Effector CD4-positive, alpha-beta T cell (primary cell): ENCODE measurements at regions not wholly inside any gene's neighbourhood (a gene's known extent, or its start where the extent isn't known, plus 50 kb on each side); places are given as distances from the start of the nearest gene placed in this dataset.

Experiments used
- DNase-seq: peaks from one replicate; pipeline ENCODE4 v3.0.0-alpha.2; 2020

DNA sequence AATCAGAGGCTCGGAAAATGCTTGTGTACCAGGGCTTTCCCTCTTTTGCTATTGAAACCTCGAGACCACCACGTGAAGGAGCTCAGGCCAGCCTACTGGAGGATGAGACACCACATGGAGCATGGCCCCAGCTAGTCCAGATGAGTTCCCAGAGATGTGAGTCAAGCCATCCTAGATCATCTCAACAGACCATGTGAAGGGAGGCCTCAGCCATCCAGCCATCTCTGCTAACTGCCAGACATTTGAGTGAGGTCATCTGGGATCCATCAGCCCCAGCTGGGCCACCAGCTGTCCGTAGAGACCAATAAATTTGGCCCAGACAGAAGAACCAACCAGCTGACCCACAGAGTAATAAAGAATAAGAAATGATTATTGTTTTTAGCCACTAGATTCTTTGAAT, 62.8 kb upstream of the PROK2 start:
- DNase-seq = no peak

DNA sequence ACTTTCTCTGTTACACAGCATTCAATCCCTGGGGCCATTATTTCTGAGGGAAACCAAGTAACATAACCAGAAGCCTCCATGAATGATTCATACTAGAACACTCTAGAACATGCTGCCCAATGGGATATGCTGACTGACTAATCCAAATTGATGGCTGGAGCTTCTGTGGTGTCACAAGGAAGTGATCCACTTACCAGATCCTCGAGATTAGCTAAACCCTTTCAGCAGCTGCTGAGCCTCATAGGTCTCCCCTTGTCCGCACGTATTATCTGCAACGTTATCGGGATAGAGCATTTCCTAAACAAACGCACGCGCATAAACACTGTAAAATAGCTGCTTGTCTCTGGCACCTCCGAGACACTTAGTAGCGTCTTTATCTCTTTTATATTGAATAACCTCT, 61.2 kb upstream of the PROK2 start:
- DNase-seq = no peak

DNA sequence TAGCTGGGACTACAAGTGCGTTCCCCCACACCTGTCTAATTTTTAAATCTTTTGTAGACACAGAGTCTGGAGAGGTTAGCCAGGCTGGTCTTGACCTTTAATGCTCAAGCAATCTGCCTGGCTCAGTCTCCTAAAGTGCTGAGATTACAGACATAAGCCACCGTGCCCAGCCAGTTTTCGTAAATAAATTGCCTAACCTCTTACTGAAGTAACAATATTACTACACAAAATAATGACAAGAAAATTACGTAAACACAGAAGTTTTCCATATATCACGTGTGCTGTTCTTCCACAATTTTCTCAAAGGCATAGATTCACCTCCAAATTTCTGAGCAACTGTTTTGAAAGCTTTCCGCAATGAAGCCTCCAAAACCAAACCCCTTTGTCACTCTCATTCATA, 58.1 kb upstream of the PROK2 start:
- DNase-seq = no peak

DNA sequence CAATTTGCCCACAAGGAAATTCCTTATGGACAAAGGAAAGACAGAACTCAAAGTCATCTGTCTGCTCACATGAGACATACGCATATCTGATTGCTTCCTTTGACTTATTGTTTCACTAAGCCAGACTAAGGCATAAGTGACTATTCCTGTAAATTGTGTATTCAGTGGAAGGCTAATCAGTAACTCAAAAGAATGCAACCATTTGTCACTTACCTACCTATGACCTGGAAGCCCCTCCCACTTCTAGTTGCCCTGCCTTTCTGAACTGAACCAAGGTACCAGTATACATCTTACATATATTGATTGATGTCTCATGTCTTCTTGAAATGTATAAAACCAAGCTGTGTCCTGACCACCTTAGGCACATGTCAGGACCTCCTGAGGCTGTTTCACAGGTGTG, 53.5 kb upstream of the PROK2 start:
- DNase-seq = no peak
